ENCODE measurements at regions not wholly inside any gene's neighbourhood (a gene's known extent, or its start where the extent isn't known, plus 50 kb on each side); places are given as distances from the start of the nearest gene placed in this dataset.

DNA sequence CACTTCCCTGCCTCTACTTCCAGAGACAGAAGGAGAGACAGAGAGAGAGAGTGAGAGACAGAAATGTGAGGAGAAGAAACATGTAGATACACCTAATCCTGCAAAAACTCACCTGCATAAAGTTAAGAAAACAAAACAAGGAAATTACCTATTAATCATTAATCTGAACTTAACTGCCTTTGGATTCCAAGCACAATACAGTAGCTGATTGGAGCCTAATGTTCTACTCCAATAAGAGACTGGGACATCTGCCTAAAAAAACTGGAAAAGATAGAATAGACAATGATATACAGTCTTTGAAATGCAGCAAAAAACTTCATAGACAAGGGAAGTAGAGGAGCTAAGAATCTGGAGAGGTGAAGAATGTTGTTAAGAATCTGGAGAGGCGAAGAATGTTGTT lies 910.2 kb upstream of the SLC10A2 start:
- no peak overlapping the region for H3K27ac ChIP-seq (ENCODE audit: low read depth, low read length)
- H3K79me1 ChIP-seq (ENCODE audit: low read depth, low read length), result no peaks in the 10 kb centered on the region
- 100% methylated on average over 1 of the region's 1 CpG; no CpG with 5 or more reads in 1 of the 2 experiments for WGBS, 2 experiments (ENCODE audit: extremely low coverage in 1 of 2, insufficient coverage in 1 of 2, insufficient read length in 1 of 2, insufficient replicate concordance in 2 of 2, low coverage in 1 of 2, low lambda C conversion rate in 2 of 2, missing lambda C conversion rate in 1 of 2)
- CTCF ChIA-PET (ENCODE audit: partially characterized antibody), result no interaction called here
- no peak overlapping the region for H3K4ac ChIP-seq (replicated peaks; ENCODE audit: insufficient read length, low read depth, low read length)
- H3K4me1 ChIP-seq (replicated peaks in 1 of 4; ENCODE audit: control insufficient read depth in 3 of 4, insufficient read depth in 4 of 4, low read length in 3 of 4), result no peaks in the 10 kb centered on the region
- no peak overlapping the region for H3K23ac ChIP-seq (ENCODE audit: insufficient read length)
- H3K9me3 ChIP-seq (ENCODE audit: insufficient read depth in 2 of 2, low read depth in 1 of 2, low read length in 1 of 2), result no peaks in the 10 kb centered on the region
- H4K20me1 ChIP-seq (replicated peaks in 1 of 2; ENCODE audit: control insufficient read depth in 1 of 2, insufficient read depth in 2 of 2, low read length in 2 of 2), result no peaks in the 10 kb centered on the region
- no peak overlapping the region for H2BK12ac ChIP-seq (ENCODE audit: low read depth, low read length)
- no peak overlapping the region for H3K18ac ChIP-seq (ENCODE audit: extremely low read depth, low read length)
- H4K91ac ChIP-seq (replicated peaks; ENCODE audit: insufficient read length, low read length), result no peak overlapping the region
- H3K36me3 ChIP-seq (ENCODE audit: control insufficient read depth in 2 of 4, insufficient read depth in 4 of 4, low read length in 3 of 4), result no peaks in the 10 kb centered on the region
- FAIRE-seq, result no peak
- H2BK15ac ChIP-seq (ENCODE audit: low read length), result no peak overlapping the region
- TF ChIP-seq SP4 (IDR thresholded peaks at IDR 0.05; ENCODE audit: low read length), result no peak
- TF ChIP-seq GTF2F1 (IDR thresholded peaks at IDR 0.05; ENCODE audit: borderline replicate concordance, low read depth, low read length), result no peak
- TF ChIP-seq RAD21 (IDR thresholded peaks at IDR 0.05 in 1 of 2, conservative IDR thresholded peaks at IDR 0.05 in 1 of 2; ENCODE audit: low read depth in 2 of 2, low read length in 2 of 2), result no peak
- H3K79me2 ChIP-seq (ENCODE audit: control insufficient read depth in 1 of 2, insufficient read depth in 2 of 2, low read length in 2 of 2), result no peaks in the 10 kb centered on the region
- no peak overlapping the region for H3K4me2 ChIP-seq (ENCODE audit: insufficient read depth in 1 of 2, low read depth in 2 of 2, low read length in 2 of 2)
- H2BK5ac ChIP-seq (ENCODE audit: low read depth, low read length), result no peak overlapping the region
- POLR2A ChIA-PET (ENCODE audit: partially characterized antibody), result no interaction called here
- no peak for DNase-seq (ENCODE audit: low read depth in 1 of 2, low spot score in 2 of 2)
- no peaks in the 10 kb centered on the region for H3K27me3 ChIP-seq (replicated peaks in 1 of 4; ENCODE audit: control insufficient read depth in 3 of 4, extremely low read depth in 1 of 4, insufficient read depth in 3 of 4, low read length in 3 of 4)
- H3K9ac ChIP-seq (replicated peaks in 1 of 4; ENCODE audit: extremely low read depth in 1 of 4, low read depth in 3 of 4, low read length in 3 of 4), result no peak overlapping the region
- H4K8ac ChIP-seq (ENCODE audit: extremely low read depth, insufficient read depth, low read length), result no peak overlapping the region
- no peak overlapping the region for H3K4me3 ChIP-seq (ENCODE audit: extremely low read depth in 1 of 4, insufficient read depth in 2 of 4, low read depth in 3 of 4, low read length in 4 of 4)
- H2AFZ ChIP-seq (ENCODE audit: low read length), result no peak overlapping the region
- H4K5ac ChIP-seq (ENCODE audit: insufficient read length, low read depth, low read length), result no peak overlapping the region
- H2BK20ac ChIP-seq (ENCODE audit: low read length), result no peak overlapping the region
- H2AK5ac ChIP-seq (ENCODE audit: low read depth, low read length), result no peak overlapping the region
- no peak overlapping the region for H3K14ac ChIP-seq (ENCODE audit: insufficient read length)
- no peaks in the 10 kb centered on the region; the same call in 1 of the 2 replicates for H3K23me2 ChIP-seq (ENCODE audit: low read depth, low read length)
- no peak overlapping the region for H2BK120ac ChIP-seq (replicated peaks; ENCODE audit: low read depth, low read length)
- H3K56ac ChIP-seq (replicated peaks; ENCODE audit: insufficient read length, low read depth, low read length), result no peak overlapping the region
